CD4-positive, CD25-positive, alpha-beta regulatory T cell (primary cell): ENCODE measurements at regions not wholly inside any gene's neighbourhood (a gene's known extent, or its start where the extent isn't known, plus 50 kb on each side); places are given as distances from the start of the nearest gene placed in this dataset.

Source experiments
- ATAC-seq, 2 donors: fragments of 150-1000 bp; cut with Tn5 transposase; one replicate each; pipeline ENCODE4 v1.10.0; 2021; ENCODE audit warnings: low read depth in 2 of 2, moderate number of reproducible peaks in 2 of 2, moderate library complexity in 1 of 2
- DNase-seq, 3 donors: peaks; one replicate each; pipeline versions ENCODE4 v3.0.0 to v3.0.0-alpha.2; 2012 to 2022; ENCODE audit warnings: mixed read lengths in 1 of 3
- H3K27ac ChIP-seq: one replicate; pipeline ENCODE4 v1.7.0; 2013; ENCODE audit warnings: mild to moderate bottlenecking, low read length; ENCODE audit not compliant: insufficient read depth, poor library complexity, severe bottlenecking
- H3K27me3 ChIP-seq: one replicate; pipeline ENCODE4 v1.7.0; 2013; ENCODE audit warnings: low read length; ENCODE audit not compliant: control insufficient read depth, insufficient read depth
- H3K36me3 ChIP-seq: one replicate; pipeline ENCODE4 v1.7.0; 2013; ENCODE audit warnings: mild to moderate bottlenecking, low read length, moderate library complexity; ENCODE audit not compliant: control insufficient read depth, insufficient read depth
- H3K4me1 ChIP-seq: 2 replicates; pipeline ENCODE4 v1.7.0; 2013; ENCODE audit warnings: mild to moderate bottlenecking, low read length; ENCODE audit not compliant: insufficient read depth, control insufficient read depth, poor library complexity, severe bottlenecking
- H3K4me3 ChIP-seq: one replicate; pipeline ENCODE4 v1.7.0; 2013; ENCODE audit warnings: low read depth, mild to moderate bottlenecking, low read length, moderate library complexity
- H3K9me3 ChIP-seq, 2 experiments: 1 replicate in 1 of 2; 2 replicates in 1 of 2; pipeline ENCODE4 v1.7.0; 2013; ENCODE audit warnings: low read length in 2 of 2, mild to moderate bottlenecking in 1 of 2, moderate library complexity in 1 of 2; ENCODE audit not compliant: control insufficient read depth in 2 of 2
- H3K27ac Mint-ChIP-seq, 3 donors: one replicate each; pipeline ENCODE4 v1.8.0; 2020 to 2022; ENCODE audit warnings: mild to moderate bottlenecking in 3 of 3, mixed read lengths in 3 of 3, moderate library complexity in 2 of 3
- H3K27me3 Mint-ChIP-seq: one replicate; pipeline ENCODE4 v1.8.0; 2022; ENCODE audit warnings: mild to moderate bottlenecking, mixed read lengths
- H3K36me3 Mint-ChIP-seq: one replicate; pipeline ENCODE4 v1.8.0; 2020; ENCODE audit warnings: mixed read lengths
- H3K4me1 Mint-ChIP-seq, 4 donors: one replicate each; pipeline ENCODE4 v1.8.0; 2020 to 2022; ENCODE audit warnings: mixed read lengths in 4 of 4, mild to moderate bottlenecking in 1 of 4
- H3K4me3 Mint-ChIP-seq, 4 donors: one replicate each; pipeline ENCODE4 v1.8.0; 2020 to 2022; ENCODE audit warnings: mild to moderate bottlenecking in 4 of 4, mixed read lengths in 4 of 4, moderate library complexity in 3 of 4
- H3K9me3 Mint-ChIP-seq, 7 donors: one replicate each; pipeline ENCODE4 v1.8.0; 2020 to 2022; ENCODE audit warnings: mixed read lengths in 7 of 7, mild to moderate bottlenecking in 3 of 7, moderate library complexity in 2 of 7

DNA sequence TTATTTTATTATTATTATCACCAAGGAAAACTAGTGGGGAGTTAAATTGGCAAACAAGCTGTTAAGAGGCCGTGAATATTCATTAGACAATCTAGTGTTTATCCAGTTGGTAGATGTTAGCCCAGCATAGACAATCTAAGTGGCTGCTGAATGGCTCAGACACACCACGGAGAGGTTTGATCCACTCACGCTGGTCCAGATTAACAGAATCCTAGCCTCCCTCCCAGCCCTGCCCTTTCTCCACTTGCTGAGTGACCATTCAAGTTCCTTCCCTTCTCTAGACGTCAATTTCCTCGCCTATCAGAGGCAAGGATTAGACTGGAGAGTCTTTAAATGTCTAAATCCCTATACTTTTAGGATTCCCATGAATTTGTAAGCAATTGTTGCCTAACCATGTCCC is 80.1 kb downstream of the RRAGC start:
- H3K27ac Mint-ChIP-seq, result no peak overlapping the region
- no peak overlapping the region for H3K4me3 Mint-ChIP-seq
- Histone ChIP-seq H3K4me1 (no peaks in the 10 kb centered on the region), H3K36me3 (no peaks in the 10 kb centered on the region), H3K27me3 (peaks cover 20% of the 10 kb centered on the region), H3K27ac (no peak overlapping the region), H3K9me3 (no peaks in the 10 kb centered on the region), H3K4me3 (no peak overlapping the region)
- ATAC-seq (no peak), DNase-seq (no peak)
- peaks cover 34% of the 10 kb centered on the region for H3K27me3 Mint-ChIP-seq
- H3K36me3 Mint-ChIP-seq, result no peaks in the 10 kb centered on the region
- no peaks in the 10 kb centered on the region for H3K4me1 Mint-ChIP-seq
- peaks cover 0 to 1% (median 0%) of the 10 kb centered on the region in 7 donors for H3K9me3 Mint-ChIP-seq

DNA sequence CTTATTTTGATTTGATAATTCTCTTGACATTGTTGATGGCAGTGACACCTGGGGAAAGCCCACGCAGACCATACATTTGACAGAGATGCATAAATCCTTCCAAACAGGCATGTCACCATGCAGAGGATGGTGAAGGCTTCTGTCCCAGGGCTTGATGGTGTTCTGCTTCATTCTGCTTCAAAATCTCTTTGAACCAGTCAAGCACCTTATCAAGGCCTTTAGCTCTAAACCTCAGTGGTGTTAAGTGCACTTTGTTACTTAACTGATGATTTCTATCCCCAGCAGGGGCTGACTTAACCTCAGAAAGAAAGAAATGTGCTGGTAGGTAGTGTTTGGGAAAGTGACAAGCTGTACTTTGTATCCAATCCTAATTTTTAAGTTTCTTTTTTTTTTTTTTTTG is 81.1 kb downstream of the RRAGC start:
- H3K9me3 ChIP-seq, result no peaks in the 10 kb centered on the region
- peaks cover 20% of the 10 kb centered on the region for H3K27me3 ChIP-seq
- H3K36me3 ChIP-seq, result no peaks in the 10 kb centered on the region
- no peak overlapping the region for H3K27ac ChIP-seq
- no peak overlapping the region for H3K4me3 ChIP-seq
- ATAC-seq, result no peak
- H3K4me3 Mint-ChIP-seq, result no peak overlapping the region
- no peaks in the 10 kb centered on the region for H3K36me3 Mint-ChIP-seq
- H3K4me1 Mint-ChIP-seq, result no peaks in the 10 kb centered on the region
- H3K4me1 ChIP-seq, result no peaks in the 10 kb centered on the region
- peaks cover 27% of the 10 kb centered on the region for H3K27me3 Mint-ChIP-seq
- H3K27ac Mint-ChIP-seq, result no peak overlapping the region
- DNase-seq, result no peak
- peaks cover 0 to 1% (median 0%) of the 10 kb centered on the region in 7 donors for H3K9me3 Mint-ChIP-seq

DNA sequence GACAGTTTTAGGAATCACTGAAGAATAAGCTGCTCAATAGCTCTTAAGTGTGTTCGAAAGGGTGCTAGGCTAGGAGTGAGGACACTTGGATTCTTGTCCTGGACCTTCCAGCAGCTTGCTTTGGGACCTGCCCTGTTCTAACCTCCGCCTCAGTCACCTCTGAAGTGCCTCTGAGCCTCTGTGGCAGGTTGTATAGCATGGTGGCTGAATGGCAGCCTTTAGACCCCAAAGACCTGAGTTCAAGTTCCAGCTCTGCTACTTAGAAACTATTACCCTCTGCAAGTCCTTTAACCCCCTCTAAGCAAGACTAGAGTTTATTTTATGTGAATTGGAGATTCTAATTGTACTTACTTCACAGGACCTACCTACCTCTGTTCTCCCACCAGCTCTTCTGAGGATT is 81.5 kb downstream of the RRAGC start:
- Histone ChIP-seq H3K4me3 (no peak overlapping the region), H3K27me3 (peaks cover 16% of the 10 kb centered on the region), H3K4me1 (no peaks in the 10 kb centered on the region), H3K27ac (no peak overlapping the region), H3K36me3 (no peaks in the 10 kb centered on the region), H3K9me3 (no peaks in the 10 kb centered on the region)
- Mint-ChIP-seq H3K36me3 (no peaks in the 10 kb centered on the region), H3K9me3 (peaks cover 0 to 4% (median 0%) of the 10 kb centered on the region in 7 donors), H3K4me1 (no peaks in the 10 kb centered on the region), H3K27me3 (peaks cover 23% of the 10 kb centered on the region), H3K4me3 (no peak overlapping the region), H3K27ac (no peak overlapping the region)
- no peak for ATAC-seq
- no peak for DNase-seq

DNA sequence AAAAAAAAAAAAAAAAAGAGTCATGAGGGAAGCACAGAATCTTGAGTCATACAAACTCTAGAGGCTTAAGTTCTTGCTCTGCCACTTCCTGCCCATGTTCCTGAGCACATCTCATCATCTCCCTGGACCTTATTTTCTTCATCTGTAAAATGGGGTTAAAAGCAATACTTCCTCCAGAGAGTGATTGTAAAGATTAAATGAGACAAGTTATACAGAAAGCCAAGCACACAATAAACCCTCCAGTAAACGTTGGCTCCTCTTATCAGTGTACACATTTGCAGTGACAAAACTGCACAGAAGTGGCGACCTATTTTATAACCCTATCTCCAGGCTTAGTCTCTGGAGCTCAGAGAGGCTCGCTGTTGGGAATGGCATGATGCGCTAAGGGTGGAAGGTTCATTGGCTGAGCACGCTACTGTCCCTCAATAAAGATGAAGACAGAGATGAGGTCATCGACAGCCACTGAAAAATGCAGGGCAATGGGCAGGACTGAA is 82.1 kb downstream of the RRAGC start:
- no peaks in the 10 kb centered on the region for H3K36me3 Mint-ChIP-seq
- DNase-seq, result no peak
- H3K27me3 Mint-ChIP-seq, result peaks cover 18% of the 10 kb centered on the region
- no peak overlapping the region for H3K4me3 ChIP-seq
- H3K4me1 Mint-ChIP-seq, result no peaks in the 10 kb centered on the region
- no peaks in the 10 kb centered on the region for H3K9me3 ChIP-seq
- no peak overlapping the region for H3K27ac Mint-ChIP-seq
- H3K36me3 ChIP-seq, result no peaks in the 10 kb centered on the region
- H3K27ac ChIP-seq, result no peak overlapping the region
- peaks cover 0 to 2% (median 0%) of the 10 kb centered on the region in 7 donors for H3K9me3 Mint-ChIP-seq
- H3K4me3 Mint-ChIP-seq, result no peak overlapping the region
- ATAC-seq, result no peak
- peaks cover 12% of the 10 kb centered on the region for H3K27me3 ChIP-seq
- H3K4me1 ChIP-seq, result no peaks in the 10 kb centered on the region

DNA sequence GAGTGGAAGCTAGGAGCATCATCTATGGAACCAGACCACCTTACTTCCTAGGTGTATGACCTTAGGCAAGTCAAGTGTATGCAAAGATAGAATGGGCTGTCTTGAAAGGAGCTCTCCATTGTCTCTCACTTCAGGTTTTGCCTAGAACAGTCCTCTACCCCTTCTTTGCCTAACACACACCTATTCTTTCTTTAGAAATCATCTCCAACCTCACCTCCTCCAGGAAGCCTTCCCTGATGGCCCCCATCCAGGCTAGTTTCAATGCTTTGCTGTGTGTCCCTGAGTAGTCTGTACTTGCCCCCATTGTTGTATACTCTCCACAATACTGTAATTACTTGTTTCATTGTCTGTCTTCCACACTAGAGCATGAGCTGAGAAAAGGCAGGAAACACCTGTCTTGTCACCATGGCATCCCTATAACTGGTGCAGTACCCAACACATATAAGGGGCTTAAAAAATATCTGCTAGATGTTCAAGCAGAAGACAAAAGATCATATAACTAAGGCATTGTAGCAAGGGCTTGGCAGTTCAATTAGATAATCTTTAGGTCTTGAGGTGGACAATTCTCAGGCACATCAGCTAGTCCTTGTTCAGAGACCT is 83.0 kb downstream of the RRAGC start:
- Mint-ChIP-seq H3K27me3 (peaks cover 18% of the 10 kb centered on the region), H3K27ac (no peak overlapping the region), H3K4me3 (no peak overlapping the region), H3K36me3 (no peaks in the 10 kb centered on the region), H3K4me1 (no peaks in the 10 kb centered on the region), H3K9me3 (peaks cover 0 to 2% (median 0%) of the 10 kb centered on the region in 7 donors)
- Histone ChIP-seq H3K4me1 (no peaks in the 10 kb centered on the region), H3K27me3 (peaks cover 2% of the 10 kb centered on the region), H3K27ac (no peak overlapping the region), H3K36me3 (no peaks in the 10 kb centered on the region), H3K4me3 (no peak overlapping the region), H3K9me3 (no peaks in the 10 kb centered on the region)
- DNase-seq (no peak), ATAC-seq (no peak)

DNA sequence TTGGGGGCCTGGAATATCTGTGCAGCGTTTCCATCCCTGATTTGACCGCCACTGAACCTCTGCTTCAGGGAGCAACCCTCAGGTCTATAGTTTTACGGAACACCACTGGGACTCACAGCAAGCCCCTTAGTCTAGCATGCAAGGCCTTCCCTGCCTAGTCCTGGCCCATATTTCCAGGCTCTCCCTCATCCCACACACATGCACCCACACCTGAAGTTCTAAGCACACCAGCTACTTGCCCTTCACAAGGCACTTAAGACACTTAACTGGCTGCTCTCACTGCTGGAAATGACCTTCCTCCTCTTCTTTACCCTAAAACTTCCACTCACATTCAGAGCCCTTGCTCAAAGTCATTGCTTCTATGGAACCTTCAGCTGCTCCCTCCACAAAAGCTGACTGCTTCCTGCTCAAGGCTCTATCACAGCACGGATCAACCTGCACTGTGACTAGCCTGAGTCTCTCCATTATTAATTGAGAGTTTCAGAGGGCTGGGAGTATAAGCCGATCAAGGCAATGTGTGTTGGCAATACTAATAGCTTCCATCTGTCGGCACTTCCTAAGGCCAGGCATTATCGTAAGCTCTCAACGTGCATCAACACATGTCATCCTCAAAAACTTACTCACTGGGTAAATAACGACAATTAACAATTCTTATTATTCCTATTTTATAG is 84.3 kb downstream of the RRAGC start:
- H3K27ac Mint-ChIP-seq, result no peak overlapping the region
- H3K4me3 ChIP-seq, result no peak overlapping the region
- ATAC-seq (no peak), DNase-seq (no peak)
- H3K27me3 Mint-ChIP-seq, result peaks cover 14% of the 10 kb centered on the region
- H3K4me1 Mint-ChIP-seq, result no peaks in the 10 kb centered on the region
- H3K4me3 Mint-ChIP-seq, result no peak overlapping the region
- no peaks in the 10 kb centered on the region for H3K27me3 ChIP-seq
- no peak overlapping the region for H3K27ac ChIP-seq
- H3K36me3 ChIP-seq, result no peaks in the 10 kb centered on the region
- H3K36me3 Mint-ChIP-seq, result no peaks in the 10 kb centered on the region
- H3K4me1 ChIP-seq, result no peaks in the 10 kb centered on the region
- no peaks in the 10 kb centered on the region for H3K9me3 ChIP-seq
- peaks cover 0 to 5% (median 0%) of the 10 kb centered on the region in 7 donors for H3K9me3 Mint-ChIP-seq

DNA sequence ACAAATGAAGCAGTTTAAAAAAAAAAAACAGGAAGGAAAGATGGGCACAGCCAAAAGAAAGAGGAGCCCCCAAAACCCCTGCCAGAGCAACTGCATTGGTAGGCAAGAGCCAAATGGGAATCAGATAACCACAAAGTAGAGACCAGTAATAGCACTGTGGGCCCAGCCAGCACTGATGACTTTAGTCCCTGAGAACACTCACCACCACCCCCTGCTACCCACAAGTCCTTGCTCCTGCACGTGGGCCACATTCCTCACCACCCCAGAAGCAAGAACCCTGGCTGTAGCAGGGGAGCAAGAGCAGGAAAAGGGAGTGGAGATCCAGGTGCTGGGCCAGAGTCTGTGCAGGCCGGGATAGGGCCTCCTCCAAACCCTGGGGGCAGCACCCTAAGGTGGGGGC is 86.1 kb downstream of the RRAGC start:
- no peak overlapping the region for H3K27ac Mint-ChIP-seq
- no peaks in the 10 kb centered on the region for H3K36me3 Mint-ChIP-seq
- ATAC-seq (no peak), DNase-seq (no peak)
- H3K4me1 Mint-ChIP-seq, result no peaks in the 10 kb centered on the region
- Histone ChIP-seq H3K27me3 (no peaks in the 10 kb centered on the region), H3K4me3 (no peak overlapping the region), H3K9me3 (no peaks in the 10 kb centered on the region), H3K27ac (no peak overlapping the region), H3K36me3 (no peaks in the 10 kb centered on the region), H3K4me1 (no peaks in the 10 kb centered on the region)
- peaks cover 14% of the 10 kb centered on the region for H3K27me3 Mint-ChIP-seq
- no peak overlapping the region for H3K4me3 Mint-ChIP-seq
- H3K9me3 Mint-ChIP-seq, result peaks cover 0 to 5% (median 0%) of the 10 kb centered on the region in 7 donors

DNA sequence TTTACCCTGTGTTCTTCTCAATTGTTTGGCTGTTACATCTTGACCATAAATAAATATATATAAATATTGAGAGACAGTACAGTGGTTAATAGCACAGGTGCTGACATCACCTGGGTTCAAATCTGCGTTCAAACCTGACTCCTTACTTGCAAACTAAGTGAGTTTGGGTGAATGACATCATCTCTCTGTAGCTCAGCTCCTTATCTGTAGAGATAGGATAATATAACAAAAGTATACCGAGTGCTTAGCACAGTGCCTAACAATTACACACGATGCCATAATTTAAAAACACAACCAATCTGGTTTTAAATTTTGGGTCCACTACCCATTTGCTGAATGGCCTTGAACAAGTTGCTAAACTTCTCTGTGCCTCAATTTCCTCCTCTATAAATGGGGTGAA is 86.6 kb downstream of the RRAGC start:
- H3K27ac Mint-ChIP-seq, result no peak overlapping the region
- H3K4me1 ChIP-seq, result no peaks in the 10 kb centered on the region
- no peaks in the 10 kb centered on the region for H3K36me3 ChIP-seq
- H3K36me3 Mint-ChIP-seq, result no peaks in the 10 kb centered on the region
- H3K4me3 Mint-ChIP-seq, result no peak overlapping the region
- H3K9me3 ChIP-seq, result no peaks in the 10 kb centered on the region
- peaks cover 0 to 8% (median 0%) of the 10 kb centered on the region in 7 donors for H3K9me3 Mint-ChIP-seq
- no peaks in the 10 kb centered on the region for H3K27me3 ChIP-seq
- no peaks in the 10 kb centered on the region for H3K4me1 Mint-ChIP-seq
- no peak for DNase-seq
- ATAC-seq, result no peak
- H3K27me3 Mint-ChIP-seq, result peaks cover 14% of the 10 kb centered on the region
- H3K4me3 ChIP-seq, result no peak overlapping the region
- H3K27ac ChIP-seq, result no peak overlapping the region
